BE2C (cell line): ENCODE measurements at regions not wholly inside any gene's neighbourhood (a gene's known extent, or its start where the extent isn't known, plus 50 kb on each side); places are given as distances from the start of the nearest gene placed in this dataset.
"Not testable (repeated sequence)": the region's sequence is repeated elsewhere in the genome, so short reads cannot be mapped to it uniquely, and the experiment has no call there.

Experiments
- DNase-seq: peaks from one replicate; pipeline ENCODE4 v3.0.0-alpha.2; 2020
- H3K27me3 ChIP-seq: fragments of 250-450 bp; sonication (Bioruptor Pico); 2 replicates; pipeline ENCODE4 v1.5.1; 2020; ENCODE audit warnings: mild to moderate bottlenecking
- H3K36me3 ChIP-seq: fragments of 250-450 bp; sonication (Bioruptor Pico); 2 replicates; pipeline ENCODE4 v1.5.1; 2020; ENCODE audit warnings: mild to moderate bottlenecking
- H3K4me1 ChIP-seq: fragments of 250-450 bp; sonication (Bioruptor Pico); 2 replicates; pipeline ENCODE4 v1.5.1; 2020
- H3K4me3 ChIP-seq: 2 replicates; pipeline ENCODE4 v1.5.1; 2011; ENCODE audit warnings: low read depth, low read length
- H3K9me3 ChIP-seq: fragments of 250-450 bp; sonication (Bioruptor Pico); 2 replicates; pipeline ENCODE4 v1.5.1; 2020

- H3K4me3 ChIP-seq, H3K4me1 ChIP-seq, H3K36me3 ChIP-seq, H3K27me3 ChIP-seq, H3K9me3 ChIP-seq, DNase-seq: not testable (repeated sequence)
Measured at GRCh38 chr9:67136376-67136775, 144.0 kb upstream of the SPATA31A3 start.

GRCh38 chr9:67133124-67133523 is 140.8 kb upstream of the SPATA31A3 start:
- DNase-seq, H3K27me3 ChIP-seq, H3K9me3 ChIP-seq, H3K4me1 ChIP-seq, H3K4me3 ChIP-seq, H3K36me3 ChIP-seq: not testable (repeated sequence)

- not testable (repeated sequence) for H3K36me3 ChIP-seq, H3K9me3 ChIP-seq, H3K4me1 ChIP-seq, H3K27me3 ChIP-seq, H3K4me3 ChIP-seq, DNase-seq
Measured at GRCh38 chr9:67116761-67117160, 124.4 kb upstream of the SPATA31A3 start.

- not testable (repeated sequence) for H3K27me3 ChIP-seq, DNase-seq, H3K36me3 ChIP-seq, H3K9me3 ChIP-seq, H3K4me1 ChIP-seq, H3K4me3 ChIP-seq
Measured at GRCh38 chr9:67112148-67112547, 119.8 kb upstream of the SPATA31A3 start.

GRCh38 chr9:67111733-67112132 is 119.4 kb upstream of the SPATA31A3 start:
- H3K4me1 ChIP-seq, H3K4me3 ChIP-seq, H3K36me3 ChIP-seq, H3K27me3 ChIP-seq, H3K9me3 ChIP-seq, DNase-seq: not testable (repeated sequence)

GRCh38 chr9:67109859-67110258 is 117.5 kb upstream of the SPATA31A3 start:
- not testable (repeated sequence) for H3K27me3 ChIP-seq, H3K4me1 ChIP-seq, H3K4me3 ChIP-seq, H3K9me3 ChIP-seq, H3K36me3 ChIP-seq, DNase-seq

GRCh38 chr9:67106659-67107058 is 114.3 kb upstream of the SPATA31A3 start:
- not testable (repeated sequence) for H3K4me3 ChIP-seq, H3K9me3 ChIP-seq, H3K4me1 ChIP-seq, DNase-seq, H3K36me3 ChIP-seq, H3K27me3 ChIP-seq

- not testable (repeated sequence) for H3K4me1 ChIP-seq, DNase-seq, H3K27me3 ChIP-seq, H3K9me3 ChIP-seq, H3K36me3 ChIP-seq, H3K4me3 ChIP-seq
Measured at GRCh38 chr9:67102506-67103276, 110.3 kb upstream of the SPATA31A3 start.

- H3K27me3 ChIP-seq, DNase-seq, H3K36me3 ChIP-seq, H3K4me3 ChIP-seq, H3K4me1 ChIP-seq, H3K9me3 ChIP-seq: not testable (repeated sequence)
Measured at GRCh38 chr9:67091104-67091503, 98.8 kb upstream of the SPATA31A3 start.

- H3K4me1 ChIP-seq, DNase-seq, H3K4me3 ChIP-seq, H3K9me3 ChIP-seq, H3K36me3 ChIP-seq, H3K27me3 ChIP-seq: not testable (repeated sequence)
Measured at GRCh38 chr9:67086862-67087261, 94.5 kb upstream of the SPATA31A3 start.

- not testable (repeated sequence) for H3K36me3 ChIP-seq, H3K27me3 ChIP-seq, DNase-seq, H3K4me3 ChIP-seq, H3K9me3 ChIP-seq, H3K4me1 ChIP-seq
Measured at GRCh38 chr9:67066140-67066539, 73.8 kb upstream of the SPATA31A3 start.

GRCh38 chr9:67058898-67059715 is 66.8 kb upstream of the SPATA31A3 start:
- H3K4me3 ChIP-seq, H3K9me3 ChIP-seq, DNase-seq, H3K36me3 ChIP-seq, H3K4me1 ChIP-seq, H3K27me3 ChIP-seq: not testable (repeated sequence)
